ENCODE measurements at regions not wholly inside any gene's neighbourhood (a gene's known extent, or its start where the extent isn't known, plus 50 kb on each side); places are given as distances from the start of the nearest gene placed in this dataset.

DNA sequence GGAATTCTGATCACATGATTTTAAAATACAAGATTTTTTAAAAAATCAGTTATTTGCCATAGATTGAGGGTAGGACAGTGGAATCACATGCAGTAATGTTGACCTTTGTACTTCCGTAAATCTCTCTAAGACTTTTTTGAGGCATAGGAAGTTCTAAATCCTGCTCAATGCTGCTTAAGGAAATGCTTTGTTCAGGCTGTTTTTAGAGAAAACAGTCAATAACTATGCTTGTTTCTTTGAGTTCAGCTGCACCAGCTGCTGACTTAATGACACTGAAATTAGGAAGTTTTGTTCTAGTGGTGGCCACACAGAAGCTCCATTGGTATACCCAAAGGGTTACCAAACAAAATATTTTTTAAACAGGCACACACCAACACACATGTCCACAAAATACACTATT is 60.9 kb downstream of the KLF12 start:
- TF ChIP-seq, protein P1, sequence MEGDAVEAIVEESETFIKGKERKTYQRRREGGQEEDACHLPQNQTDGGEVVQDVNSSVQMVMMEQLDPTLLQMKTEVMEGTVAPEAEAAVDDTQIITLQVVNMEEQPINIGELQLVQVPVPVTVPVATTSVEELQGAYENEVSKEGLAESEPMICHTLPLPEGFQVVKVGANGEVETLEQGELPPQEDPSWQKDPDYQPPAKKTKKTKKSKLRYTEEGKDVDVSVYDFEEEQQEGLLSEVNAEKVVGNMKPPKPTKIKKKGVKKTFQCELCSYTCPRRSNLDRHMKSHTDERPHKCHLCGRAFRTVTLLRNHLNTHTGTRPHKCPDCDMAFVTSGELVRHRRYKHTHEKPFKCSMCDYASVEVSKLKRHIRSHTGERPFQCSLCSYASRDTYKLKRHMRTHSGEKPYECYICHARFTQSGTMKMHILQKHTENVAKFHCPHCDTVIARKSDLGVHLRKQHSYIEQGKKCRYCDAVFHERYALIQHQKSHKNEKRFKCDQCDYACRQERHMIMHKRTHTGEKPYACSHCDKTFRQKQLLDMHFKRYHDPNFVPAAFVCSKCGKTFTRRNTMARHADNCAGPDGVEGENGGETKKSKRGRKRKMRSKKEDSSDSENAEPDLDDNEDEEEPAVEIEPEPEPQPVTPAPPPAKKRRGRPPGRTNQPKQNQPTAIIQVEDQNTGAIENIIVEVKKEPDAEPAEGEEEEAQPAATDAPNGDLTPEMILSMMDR (IDR thresholded peaks at IDR 0.05), result no peak
- Histone ChIP-seq H3K27me3 (no peaks in the 10 kb centered on the region), H3K9me3 (no peaks in the 10 kb centered on the region), H3K4me3 (no peak overlapping the region), H3K4me1 (peaks cover 4 to 20% of the 10 kb centered on the region in 2 donors), H3K36me3 (no peaks in the 10 kb centered on the region), H3K27ac (no peak overlapping the region)
- no peak for DNase-seq (ENCODE audit: low spot score in 2 of 2)
- intact Hi-C loops (cut with DNase I), result no loop called here

DNA sequence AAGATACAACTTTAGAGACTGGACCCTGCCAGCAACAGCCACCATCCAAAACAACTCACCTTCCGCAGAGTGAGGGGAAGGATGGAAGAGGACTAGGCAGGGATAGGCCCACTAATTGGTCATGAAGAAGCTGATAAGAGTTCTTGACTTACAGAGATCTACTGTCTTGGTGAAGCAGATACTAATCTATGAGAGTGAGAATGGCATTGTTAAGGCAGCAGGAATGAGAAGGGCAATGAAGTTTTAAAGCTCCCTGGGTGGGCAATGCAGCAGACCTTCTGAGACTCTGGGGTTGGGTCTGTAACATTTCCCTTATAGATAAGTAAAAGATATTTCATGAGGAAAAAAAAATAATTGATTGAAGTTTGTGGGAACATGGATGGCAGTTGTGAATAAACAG is 63.7 kb downstream of the KLF12 start:
- H3K27ac ChIP-seq, result no peak overlapping the region
- no peaks in the 10 kb centered on the region for H3K36me3 ChIP-seq
- no peak overlapping the region for H3K4me3 ChIP-seq
- intact Hi-C loops (cut with DNase I), result no loop called here
- no peaks in the 10 kb centered on the region for H3K9me3 ChIP-seq
- no peak for DNase-seq (ENCODE audit: low spot score in 2 of 2)
- H3K4me1 ChIP-seq, result peaks cover 4 to 30% of the 10 kb centered on the region in 2 donors
- no peaks in the 10 kb centered on the region for H3K27me3 ChIP-seq
- TF ChIP-seq, protein P1 (IDR thresholded peaks at IDR 0.05), result no peak

DNA sequence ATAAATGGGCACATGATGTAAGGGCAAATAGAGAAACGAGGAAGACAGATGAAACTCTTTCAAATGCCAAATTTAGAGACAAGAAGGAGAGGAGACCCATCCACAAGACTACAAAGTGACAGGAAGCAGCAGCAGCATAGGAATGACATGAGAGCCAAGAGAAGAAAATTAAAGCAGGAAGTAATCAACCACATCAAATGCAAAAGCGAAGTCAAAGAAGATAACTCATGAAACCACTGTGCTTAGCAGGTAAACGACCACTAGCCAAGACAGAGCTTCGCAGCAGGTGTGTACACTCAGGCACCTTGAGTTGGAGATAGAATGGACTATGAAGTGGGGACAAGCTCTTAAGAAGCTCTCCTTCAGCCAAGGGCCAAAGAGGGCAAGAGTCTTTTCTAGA is 64.1 kb downstream of the KLF12 start:
- no peaks in the 10 kb centered on the region for H3K9me3 ChIP-seq
- no peak for DNase-seq (ENCODE audit: low spot score in 2 of 2)

DNA sequence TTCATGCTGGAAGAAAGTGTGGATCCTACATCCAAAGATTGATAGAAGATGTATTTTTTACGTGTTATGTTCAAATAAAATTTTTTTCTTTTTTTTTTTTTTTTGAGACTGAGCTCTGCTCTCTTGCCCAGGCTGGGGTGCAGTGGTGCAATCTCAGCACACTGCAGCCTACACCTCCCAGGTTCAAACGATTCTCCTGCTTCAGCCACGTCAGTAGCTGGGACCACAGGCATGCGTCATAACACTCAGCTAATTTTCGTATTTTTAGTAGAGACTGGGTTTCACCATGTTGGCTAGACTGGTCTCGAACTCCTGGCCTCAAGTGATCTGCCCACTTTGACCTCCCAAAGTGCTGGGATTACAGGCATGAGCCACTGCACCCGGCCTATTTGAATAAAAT is 65.7 kb downstream of the KLF12 start:
- DNase-seq (ENCODE audit: low spot score in 2 of 2), result no peak
- no peaks in the 10 kb centered on the region for H3K9me3 ChIP-seq
- no peak overlapping the region for H3K4me3 ChIP-seq
- TF ChIP-seq, protein P1 (IDR thresholded peaks at IDR 0.05), result no peak
- H3K27ac ChIP-seq, result no peak overlapping the region
- H3K4me1 ChIP-seq, result peaks cover 4 to 26% of the 10 kb centered on the region in 2 donors
- no peaks in the 10 kb centered on the region for H3K36me3 ChIP-seq
- H3K27me3 ChIP-seq, result no peaks in the 10 kb centered on the region
- intact Hi-C loops (cut with DNase I), result no loop called here

More for the DNA sequence above, 64.1 kb downstream of the KLF12 start:
- TF ChIP-seq, protein P1 (IDR thresholded peaks at IDR 0.05), result no peak
- Histone ChIP-seq H3K4me3 (no peak overlapping the region), H3K27me3 (no peaks in the 10 kb centered on the region), H3K4me1 (peaks cover 3 to 26% of the 10 kb centered on the region in 2 donors), H3K27ac (no peak overlapping the region), H3K36me3 (no peaks in the 10 kb centered on the region)
- intact Hi-C loops (cut with DNase I), result no loop called here

DNA sequence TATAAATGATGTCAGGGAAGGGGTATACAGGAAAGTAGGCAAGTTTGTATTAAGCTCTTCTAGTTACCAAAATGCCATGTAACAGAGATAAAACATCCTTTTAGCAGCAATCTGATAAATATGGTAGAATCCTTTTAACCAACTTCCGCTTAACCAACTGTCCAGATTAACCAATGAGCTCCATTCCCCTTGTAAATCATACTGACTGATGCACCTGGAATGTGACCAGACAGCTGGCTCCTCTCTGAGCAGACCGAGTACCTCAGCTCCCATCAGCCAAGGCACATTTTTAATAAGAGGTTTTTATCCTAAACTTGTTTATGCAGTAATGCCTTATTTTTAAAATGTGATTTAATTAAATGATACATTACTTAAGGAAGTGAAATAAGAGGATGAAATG is 66.4 kb downstream of the KLF12 start:
- intact Hi-C loops (cut with DNase I), result no loop called here
- Histone ChIP-seq H3K36me3 (no peaks in the 10 kb centered on the region), H3K27ac (no peak overlapping the region), H3K4me3 (no peak overlapping the region), H3K4me1 (peaks cover 4 to 25% of the 10 kb centered on the region in 2 donors), H3K27me3 (no peaks in the 10 kb centered on the region), H3K9me3 (no peaks in the 10 kb centered on the region)
- TF ChIP-seq, protein P1 (IDR thresholded peaks at IDR 0.05), result no peak
- no peak for DNase-seq (ENCODE audit: low spot score in 2 of 2)

DNA sequence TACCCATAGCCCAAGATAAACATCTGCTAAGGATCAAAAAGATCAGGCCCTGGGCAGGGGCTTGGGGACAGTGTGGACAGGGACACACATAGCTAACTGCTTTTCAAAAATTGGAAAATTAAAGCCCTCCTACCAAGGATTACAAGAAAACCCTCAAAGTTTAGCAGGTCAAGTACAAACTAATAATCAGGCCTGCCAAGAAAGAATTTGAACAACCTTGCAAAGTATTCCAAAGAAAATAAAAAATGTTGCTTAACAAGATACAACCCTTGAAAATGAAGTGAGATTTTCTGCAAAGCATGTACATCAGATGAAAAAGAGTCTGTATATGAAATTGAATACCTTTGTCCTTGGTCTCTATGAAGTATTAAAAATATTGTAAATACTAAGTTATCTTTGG is 67.3 kb downstream of the KLF12 start:
- H3K4me3 ChIP-seq, result no peak overlapping the region
- intact Hi-C loops (cut with DNase I), result no loop called here
- H3K27me3 ChIP-seq, result no peaks in the 10 kb centered on the region
- DNase-seq (ENCODE audit: low spot score in 2 of 2), result no peak
- peak overlapping the region; percentile 9 to 51 for H3K27ac ChIP-seq
- H3K4me1 ChIP-seq, result peaks cover 4 to 28% of the 10 kb centered on the region in 2 donors
- H3K9me3 ChIP-seq, result no peaks in the 10 kb centered on the region
- no peaks in the 10 kb centered on the region for H3K36me3 ChIP-seq
- TF ChIP-seq, protein P1 (IDR thresholded peaks at IDR 0.05), result no peak
